DMS114 treated with DMSO at 0.1 percent for 48 hours (cell line): ENCODE measurements at regions not wholly inside any gene's neighbourhood (a gene's known extent, or its start where the extent isn't known, plus 50 kb on each side); places are given as distances from the start of the nearest gene placed in this dataset.

ENCODE experiments used
- DNase-seq: peaks from one replicate; lab custom pipeline; 2025; ENCODE audit not compliant: unreplicated experiment; lab: John Stamatoyannopoulos, UW

DNA sequence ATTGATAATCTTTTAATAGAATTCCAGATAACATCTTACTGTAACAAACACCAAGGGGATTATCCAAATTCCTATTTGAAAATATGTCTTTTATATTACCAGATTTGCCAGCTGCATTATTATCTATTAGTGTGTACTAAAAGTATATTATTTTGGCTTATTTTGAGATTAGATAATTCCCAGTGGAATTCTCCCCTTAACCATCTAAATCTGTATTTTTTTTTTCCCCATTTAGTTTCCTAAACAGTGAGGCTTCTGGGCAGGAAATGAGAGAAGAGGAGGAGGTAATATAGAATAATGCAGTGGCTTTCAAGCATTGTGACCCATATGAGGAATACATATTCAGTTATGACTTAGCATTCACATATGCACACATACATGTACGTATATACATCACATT lies 53.5 kb upstream of the ABL1 start:
- no peak for DNase-seq

DNA sequence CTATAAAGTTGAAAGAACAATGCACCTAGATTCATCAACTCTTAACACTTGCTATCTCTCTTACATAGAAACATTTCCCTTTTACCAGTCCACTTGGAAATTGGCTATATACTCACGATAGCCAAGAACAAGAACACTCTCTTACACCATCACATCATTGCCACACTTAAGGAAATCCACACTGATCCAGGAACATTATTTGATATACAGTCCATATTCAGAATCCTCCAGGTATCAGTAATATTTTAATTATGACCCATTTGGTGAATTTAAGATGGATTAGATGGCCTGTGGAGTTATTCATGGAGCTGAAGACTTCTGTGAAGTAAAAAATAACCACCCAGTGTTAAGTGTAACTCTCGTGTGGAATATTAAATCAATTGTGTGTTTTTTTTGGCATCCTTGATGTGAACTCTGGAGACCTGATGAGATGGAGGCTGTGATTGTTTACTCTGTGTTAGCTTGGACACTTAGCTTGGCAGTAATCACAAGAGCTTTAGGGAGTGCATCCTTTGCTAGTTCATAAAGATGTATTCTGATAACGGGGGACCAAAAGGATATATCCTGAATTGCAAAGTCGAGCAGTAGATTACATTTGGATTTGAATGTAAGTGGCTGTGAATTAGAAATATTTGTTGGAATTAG lies 52.0 kb upstream of the ABL1 start:
- no peak for DNase-seq

DNA sequence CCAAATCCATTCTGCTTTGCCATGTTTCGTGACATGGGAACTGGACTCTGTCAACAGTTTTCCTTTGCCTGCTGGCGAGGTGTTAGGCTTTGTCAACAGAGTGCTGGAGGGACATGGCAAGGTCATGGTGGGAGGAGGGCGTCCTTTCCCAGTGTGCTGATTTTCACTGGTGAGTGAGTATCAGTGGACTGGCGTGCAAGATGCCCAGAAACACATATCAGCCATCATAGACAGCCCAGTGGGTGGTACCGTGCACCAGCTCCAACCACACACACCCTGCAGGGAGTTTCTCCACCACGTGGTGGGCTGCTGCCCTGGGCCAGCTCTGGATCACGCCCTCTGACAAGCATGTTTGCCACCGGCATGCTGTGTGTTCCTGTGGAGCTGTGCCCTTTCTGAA lies 50.0 kb upstream of the ABL1 start:
- no peak for DNase-seq
